WTC11 (cell line): ENCODE measurements at regions not wholly inside any gene's neighbourhood (a gene's known extent, or its start where the extent isn't known, plus 50 kb on each side); places are given as distances from the start of the nearest gene placed in this dataset.

ENCODE experiments used
- ATAC-seq: fragments of 200-7000 bp; cut with Tn5 transposase; 2 replicates; pipeline ENCODE4 v1.10.0; 2021; ENCODE audit warnings: mild to moderate bottlenecking, moderate library complexity
- CTCF ChIA-PET: fragments of 300-600 bp; sonication (Branson Sonifier 250); formaldehyde crosslinking; loops from one replicate; lab custom pipeline; 2021; ENCODE audit warnings: antibody characterized with exemption; lab: Charles Lee
- POLR2A ChIA-PET: fragments of 350-600 bp; sonication (Branson Sonifier 250); formaldehyde crosslinking; loops from one replicate; lab custom pipeline; 2021; ENCODE audit warnings: antibody characterized with exemption; lab: Charles Lee
- DNase-seq: peaks from one replicate; pipeline ENCODE4 v3.0.0; 2021; ENCODE audit warnings: low spot score
- H3K27ac Mint-ChIP-seq: 2 replicates; pipeline ENCODE4 v1.8.0; 2021; ENCODE audit warnings: mixed read lengths
- H3K27me3 Mint-ChIP-seq: 2 replicates; pipeline ENCODE4 v1.8.0; 2021; ENCODE audit warnings: low read depth, mild to moderate bottlenecking, moderate library complexity, mixed read lengths
- H3K36me3 Mint-ChIP-seq: 2 replicates; pipeline ENCODE4 v1.8.0; 2021; ENCODE audit warnings: mixed read lengths
- H3K4me1 Mint-ChIP-seq: 2 replicates; pipeline ENCODE4 v1.8.0; 2022; ENCODE audit warnings: mixed read lengths
- H3K4me3 Mint-ChIP-seq: 2 replicates; pipeline ENCODE4 v1.8.0; 2021; ENCODE audit warnings: mild to moderate bottlenecking, moderate library complexity, mixed read lengths
- H3K9me3 Mint-ChIP-seq: 2 replicates; pipeline ENCODE4 v1.8.0; 2021; ENCODE audit warnings: mixed read lengths
- CTCF ChIP-seq: fragments of 200-600 bp; IDR thresholded peaks from 2 replicates; pipeline ENCODE4 v1.8.0; 2022; ENCODE audit warnings: antibody characterized with exemption
- FOXK1 ChIP-seq: sonication (generic); formaldehyde crosslinking; IDR thresholded peaks from 2 replicates; pipeline ENCODE4 v1.8.0; 2022; ENCODE audit warnings: mild to moderate bottlenecking, moderate library complexity, missing genetic modification reagents
- FOXP4 ChIP-seq: sonication (generic); formaldehyde crosslinking; IDR thresholded peaks from 2 replicates; pipeline ENCODE4 v1.8.0; 2022; ENCODE audit warnings: mild to moderate bottlenecking, missing genetic modification reagents
- GABPB1 ChIP-seq: sonication (generic); formaldehyde crosslinking; IDR thresholded peaks from 2 replicates; pipeline ENCODE4 v1.8.1; 2023; ENCODE audit warnings: mild to moderate bottlenecking, missing genetic modification reagents
- GRHL2 ChIP-seq: fragments of 250-450 bp; sonication (Bioruptor Pico); IDR thresholded peaks from 2 replicates; pipeline ENCODE4 v1.8.0; 2022; ENCODE audit warnings: mild to moderate bottlenecking, moderate library complexity; ENCODE audit not compliant: insufficient replicate concordance, severe bottlenecking
- HMGA2 ChIP-seq: fragments of 250-450 bp; sonication (Bioruptor Pico); IDR thresholded peaks from 2 replicates; pipeline ENCODE4 v1.4.0; 2021; ENCODE audit warnings: mild to moderate bottlenecking, moderate library complexity
- IRF2 ChIP-seq: sonication (generic); formaldehyde crosslinking; IDR thresholded peaks from 2 replicates; pipeline ENCODE4 v1.8.0; 2022; ENCODE audit warnings: low read depth, missing genetic modification reagents, borderline replicate concordance
- JUN ChIP-seq: sonication (generic); formaldehyde crosslinking; IDR thresholded peaks from 2 replicates; pipeline ENCODE4 v1.8.0; 2023; ENCODE audit warnings: mild to moderate bottlenecking, missing genetic modification reagents
- MLX ChIP-seq: sonication (generic); formaldehyde crosslinking; IDR thresholded peaks from 2 replicates; pipeline ENCODE4 v1.8.1; 2023; ENCODE audit warnings: mild to moderate bottlenecking, missing genetic modification reagents, moderate library complexity
- MXD4 ChIP-seq: fragments of 250-450 bp; sonication (Bioruptor Pico); IDR thresholded peaks from 2 replicates; pipeline ENCODE4 v1.8.0; 2021; ENCODE audit warnings: mild to moderate bottlenecking, moderate library complexity, borderline replicate concordance
- MYBL2 ChIP-seq: sonication (generic); formaldehyde crosslinking; IDR thresholded peaks from 2 replicates; pipeline ENCODE4 v1.8.1; 2023; ENCODE audit warnings: mild to moderate bottlenecking, moderate library complexity, missing genetic modification reagents
- NFYB ChIP-seq: sonication (generic); formaldehyde crosslinking; conservative IDR thresholded peaks from 2 replicates; pipeline ENCODE4 v1.8.0; 2022; ENCODE audit warnings: low read depth, missing genetic modification reagents
- SMAD4 ChIP-seq: sonication (generic); formaldehyde crosslinking; IDR thresholded peaks from 2 replicates; pipeline ENCODE4 v1.8.0; 2022; ENCODE audit warnings: mild to moderate bottlenecking, missing genetic modification reagents
- SP1 ChIP-seq: sonication (generic); formaldehyde crosslinking; conservative IDR thresholded peaks from 2 replicates; pipeline ENCODE4 v1.8.1; 2022; ENCODE audit warnings: missing genetic modification reagents
- TF ChIP-seq, protein P1 (sequence below): sonication (generic); formaldehyde crosslinking; IDR thresholded peaks from 2 replicates; pipeline ENCODE4 v1.8.1; 2022; ENCODE audit warnings: mild to moderate bottlenecking, moderate library complexity, missing genetic modification reagents
- TF ChIP-seq, protein P2 (sequence below): sonication (generic); formaldehyde crosslinking; IDR thresholded peaks from 2 replicates; pipeline ENCODE4 v1.8.1; 2023; ENCODE audit warnings: mild to moderate bottlenecking, missing genetic modification reagents, moderate library complexity
- TF ChIP-seq, protein P3 (sequence below): sonication (generic); formaldehyde crosslinking; conservative IDR thresholded peaks from 2 replicates; pipeline ENCODE4 v1.8.1; 2023; ENCODE audit warnings: mild to moderate bottlenecking, low read depth, missing genetic modification reagents, moderate library complexity

DNA sequence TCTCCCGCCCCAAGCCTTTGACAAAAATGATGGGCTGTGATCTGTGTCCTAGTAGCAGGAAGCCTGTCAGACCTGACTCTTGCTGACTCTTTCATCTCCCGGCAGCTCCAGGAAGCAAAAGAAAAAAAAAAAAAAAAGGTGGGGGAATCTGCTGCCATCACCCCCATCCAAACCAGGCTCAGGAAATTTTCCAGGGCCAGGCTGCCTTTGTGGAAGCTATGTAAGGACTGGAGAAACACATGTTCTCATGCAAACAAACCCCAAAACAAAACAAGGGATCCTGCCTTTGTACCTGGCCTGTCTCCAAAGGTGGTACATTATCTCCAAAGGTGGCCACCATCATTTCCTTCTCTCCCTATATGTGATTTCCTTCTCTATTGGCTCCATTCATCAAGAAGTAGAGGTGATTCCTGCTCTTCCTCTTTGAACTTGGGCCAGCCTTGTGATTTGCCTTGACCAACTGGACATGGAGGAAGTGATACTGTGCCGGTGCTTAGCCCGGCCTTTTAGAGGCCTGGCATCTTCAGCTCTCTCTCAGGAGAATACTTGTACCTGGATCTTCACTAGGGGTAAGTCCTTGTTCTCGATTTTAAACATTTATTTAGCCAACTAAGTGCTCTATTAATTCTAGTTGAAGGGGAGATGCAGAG lies 192.2 kb upstream of the SVIL start:
- H3K4me1 Mint-ChIP-seq: peaks cover 10% of the 10 kb centered on the region
- ChIA-PET CTCF (interaction anchor here (0.6 to 1.0 kb wide), 2 partner anchors 64 to 91 kb away, joined by 3 to 4 read pairs; no protein-coding TSS in a partner anchor), POLR2A (no interaction called here)
- no peak overlapping the region for H3K27ac Mint-ChIP-seq
- H3K36me3 Mint-ChIP-seq: no peaks in the 10 kb centered on the region
- peaks cover 3% of the 10 kb centered on the region for H3K27me3 Mint-ChIP-seq
- TF ChIP-seq NFYB (no peak), GABPB1 (CRISPR knock-in tag) (no peak), GRHL2 (no peak), CTCF (no peak), JUN (CRISPR knock-in tag) (no peak)
- TF ChIP-seq, protein P1, sequence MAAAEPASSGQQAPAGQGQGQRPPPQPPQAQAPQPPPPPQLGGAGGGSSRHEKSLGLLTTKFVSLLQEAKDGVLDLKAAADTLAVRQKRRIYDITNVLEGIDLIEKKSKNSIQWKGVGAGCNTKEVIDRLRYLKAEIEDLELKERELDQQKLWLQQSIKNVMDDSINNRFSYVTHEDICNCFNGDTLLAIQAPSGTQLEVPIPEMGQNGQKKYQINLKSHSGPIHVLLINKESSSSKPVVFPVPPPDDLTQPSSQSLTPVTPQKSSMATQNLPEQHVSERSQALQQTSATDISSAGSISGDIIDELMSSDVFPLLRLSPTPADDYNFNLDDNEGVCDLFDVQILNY: no peak
- TF ChIP-seq, protein P2, sequence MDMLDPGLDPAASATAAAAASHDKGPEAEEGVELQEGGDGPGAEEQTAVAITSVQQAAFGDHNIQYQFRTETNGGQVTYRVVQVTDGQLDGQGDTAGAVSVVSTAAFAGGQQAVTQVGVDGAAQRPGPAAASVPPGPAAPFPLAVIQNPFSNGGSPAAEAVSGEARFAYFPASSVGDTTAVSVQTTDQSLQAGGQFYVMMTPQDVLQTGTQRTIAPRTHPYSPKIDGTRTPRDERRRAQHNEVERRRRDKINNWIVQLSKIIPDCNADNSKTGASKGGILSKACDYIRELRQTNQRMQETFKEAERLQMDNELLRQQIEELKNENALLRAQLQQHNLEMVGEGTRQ: no peak
- TF ChIP-seq, protein P3, sequence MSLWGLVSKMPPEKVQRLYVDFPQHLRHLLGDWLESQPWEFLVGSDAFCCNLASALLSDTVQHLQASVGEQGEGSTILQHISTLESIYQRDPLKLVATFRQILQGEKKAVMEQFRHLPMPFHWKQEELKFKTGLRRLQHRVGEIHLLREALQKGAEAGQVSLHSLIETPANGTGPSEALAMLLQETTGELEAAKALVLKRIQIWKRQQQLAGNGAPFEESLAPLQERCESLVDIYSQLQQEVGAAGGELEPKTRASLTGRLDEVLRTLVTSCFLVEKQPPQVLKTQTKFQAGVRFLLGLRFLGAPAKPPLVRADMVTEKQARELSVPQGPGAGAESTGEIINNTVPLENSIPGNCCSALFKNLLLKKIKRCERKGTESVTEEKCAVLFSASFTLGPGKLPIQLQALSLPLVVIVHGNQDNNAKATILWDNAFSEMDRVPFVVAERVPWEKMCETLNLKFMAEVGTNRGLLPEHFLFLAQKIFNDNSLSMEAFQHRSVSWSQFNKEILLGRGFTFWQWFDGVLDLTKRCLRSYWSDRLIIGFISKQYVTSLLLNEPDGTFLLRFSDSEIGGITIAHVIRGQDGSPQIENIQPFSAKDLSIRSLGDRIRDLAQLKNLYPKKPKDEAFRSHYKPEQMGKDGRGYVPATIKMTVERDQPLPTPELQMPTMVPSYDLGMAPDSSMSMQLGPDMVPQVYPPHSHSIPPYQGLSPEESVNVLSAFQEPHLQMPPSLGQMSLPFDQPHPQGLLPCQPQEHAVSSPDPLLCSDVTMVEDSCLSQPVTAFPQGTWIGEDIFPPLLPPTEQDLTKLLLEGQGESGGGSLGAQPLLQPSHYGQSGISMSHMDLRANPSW (CRISPR knock-in tag): no peak
- no peak for ATAC-seq
- no peak overlapping the region for H3K4me3 Mint-ChIP-seq
- DNase-seq: no peak
- peaks cover 10% of the 10 kb centered on the region for H3K9me3 Mint-ChIP-seq

DNA sequence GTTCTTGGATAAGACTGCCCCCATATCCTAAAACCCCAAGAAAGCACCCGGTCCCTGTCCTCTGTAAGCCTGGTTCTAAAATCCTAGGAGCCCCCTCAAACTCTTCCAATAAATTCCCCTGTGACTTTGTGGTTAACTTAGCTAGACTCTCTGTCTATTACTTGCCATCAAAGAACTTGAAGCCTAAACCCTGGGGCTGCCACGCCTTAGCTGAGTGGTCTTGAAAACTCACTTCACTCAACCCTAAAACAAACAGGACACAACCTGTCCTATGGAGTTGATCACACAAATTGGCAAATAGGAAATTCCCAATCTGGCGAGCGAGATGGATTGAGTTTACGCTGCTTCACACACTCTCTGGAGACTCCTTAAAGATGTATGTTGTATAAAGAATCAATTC lies 191.4 kb upstream of the SVIL start:
- POLR2A ChIA-PET: no interaction called here
- CTCF ChIA-PET: interaction anchor here (0.6 to 2.2 kb wide), 3 partner anchors 64 to 291 kb away, joined by 3 to 4 read pairs (median 4); no protein-coding TSS in a partner anchor

More for the DNA sequence above, 191.4 kb upstream of the SVIL start:
- peaks cover 3% of the 10 kb centered on the region for H3K27me3 Mint-ChIP-seq
- DNase-seq (no peak), ATAC-seq (no peak)
- peaks cover 10% of the 10 kb centered on the region for H3K4me1 Mint-ChIP-seq
- H3K4me3 Mint-ChIP-seq: no peak overlapping the region
- no peak overlapping the region for H3K27ac Mint-ChIP-seq
- TF ChIP-seq FOXK1 (CRISPR knock-in tag) (no peak), SP1 (CRISPR knock-in tag) (no peak), JUN (CRISPR knock-in tag) (no peak), HMGA2 (no peak), MLX (no peak), SMAD4 (no peak), MYBL2 (CRISPR knock-in tag) (no peak), IRF2 (CRISPR knock-in tag) (no peak), FOXP4 (CRISPR knock-in tag) (no peak), MXD4 (CRISPR knock-in tag) (no peak)
- TF ChIP-seq, protein P2: no peak
- TF ChIP-seq, protein P3 (CRISPR knock-in tag): no peak
- H3K36me3 Mint-ChIP-seq: no peaks in the 10 kb centered on the region
- peaks cover 10% of the 10 kb centered on the region for H3K9me3 Mint-ChIP-seq
